ENCODE measurements at regions not wholly inside any gene's neighbourhood (a gene's known extent, or its start where the extent isn't known, plus 50 kb on each side); places are given as distances from the start of the nearest gene placed in this dataset.
"Not testable (repeated sequence)": the region's sequence is repeated elsewhere in the genome, so short reads cannot be mapped to it uniquely, and the experiment has no call there.

DNA sequence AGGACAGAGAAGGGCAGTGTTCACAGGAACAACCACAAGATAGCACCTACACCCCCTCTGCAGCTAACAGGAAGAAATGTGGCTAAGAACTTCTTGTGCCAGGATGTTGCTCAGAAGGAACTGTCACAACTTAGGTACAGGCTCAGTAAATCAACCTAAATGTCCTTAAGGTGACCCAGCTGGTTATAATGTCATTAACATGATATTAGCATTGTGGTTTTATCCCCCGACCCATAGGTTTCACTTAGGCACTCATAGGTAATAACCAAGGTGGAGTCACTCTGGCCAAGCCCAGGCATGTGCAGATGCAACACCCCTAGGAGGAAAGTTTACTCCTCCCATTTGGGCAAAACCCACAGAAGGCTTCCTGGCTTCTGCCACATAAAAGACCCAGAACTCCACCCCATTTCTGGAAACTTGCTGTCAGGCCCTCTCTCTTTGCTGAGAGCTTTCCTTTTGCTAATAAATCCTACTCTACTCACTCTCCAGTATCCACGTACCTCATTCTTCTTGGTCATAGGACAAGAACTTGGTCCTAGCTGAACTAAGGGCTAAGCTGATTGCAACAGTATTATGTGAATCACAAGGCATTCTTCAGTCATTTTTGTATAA is 951.3 kb downstream of the SLITRK5 start:
- peak; percentile 14 for DNase-seq

DNA sequence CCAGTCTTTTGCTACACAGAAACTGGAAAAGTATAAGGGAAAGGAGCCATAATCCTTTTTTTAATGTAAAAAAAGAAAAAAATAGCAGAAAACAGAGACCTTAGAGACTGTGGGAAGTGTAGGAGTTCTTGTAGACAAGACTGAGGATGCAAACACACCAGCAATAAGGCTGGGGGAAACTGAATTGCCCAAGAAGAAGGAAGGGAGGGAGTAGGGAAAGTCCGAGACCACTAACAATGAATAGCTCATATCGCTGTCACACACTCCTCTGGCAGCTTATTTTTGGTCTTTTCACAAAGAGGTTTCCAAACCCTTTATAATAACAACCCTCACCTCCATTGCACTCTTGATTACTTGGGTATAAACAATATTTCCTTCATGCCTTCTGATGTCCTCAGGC is 952.0 kb downstream of the SLITRK5 start:
- no peak for DNase-seq

DNA sequence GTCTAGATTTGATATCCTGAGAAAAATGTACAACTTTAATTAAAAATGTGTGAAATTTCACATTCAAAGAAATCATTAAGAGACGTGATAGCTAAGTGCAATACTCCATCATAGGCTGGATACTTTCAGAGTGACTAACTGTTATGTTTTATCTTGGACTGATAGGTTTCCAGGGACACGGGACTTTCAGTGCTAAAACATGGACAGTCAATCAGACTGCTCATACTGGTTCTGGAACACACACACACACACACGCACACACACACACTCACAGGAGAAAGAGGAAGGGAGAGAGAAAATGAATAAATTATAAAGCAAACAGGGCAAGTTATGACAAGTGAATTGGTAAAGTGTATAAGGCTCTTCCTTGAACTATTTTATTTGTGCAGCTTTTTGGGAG is 955.9 kb downstream of the SLITRK5 start:
- DNase-seq: no peak

DNA sequence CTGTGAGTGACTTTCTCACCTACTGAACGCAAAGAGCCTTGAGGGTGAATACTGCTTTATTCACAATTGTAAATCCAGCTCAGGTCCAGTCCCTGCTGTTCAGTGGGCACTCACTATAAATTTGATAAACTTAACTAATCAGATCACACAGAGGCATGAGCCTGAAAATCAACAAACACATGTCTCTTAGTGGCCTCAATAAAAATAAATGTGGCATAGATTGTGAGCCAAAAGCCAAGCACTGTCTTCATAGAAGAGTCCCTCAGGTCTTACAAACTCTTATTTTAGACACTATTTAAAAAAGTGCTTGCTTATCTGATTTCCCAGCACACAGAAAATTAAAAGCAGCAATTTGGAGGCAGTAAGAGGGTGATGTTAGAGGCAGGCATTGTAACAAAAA is 957.7 kb downstream of the SLITRK5 start:
- no peak for DNase-seq

DNA sequence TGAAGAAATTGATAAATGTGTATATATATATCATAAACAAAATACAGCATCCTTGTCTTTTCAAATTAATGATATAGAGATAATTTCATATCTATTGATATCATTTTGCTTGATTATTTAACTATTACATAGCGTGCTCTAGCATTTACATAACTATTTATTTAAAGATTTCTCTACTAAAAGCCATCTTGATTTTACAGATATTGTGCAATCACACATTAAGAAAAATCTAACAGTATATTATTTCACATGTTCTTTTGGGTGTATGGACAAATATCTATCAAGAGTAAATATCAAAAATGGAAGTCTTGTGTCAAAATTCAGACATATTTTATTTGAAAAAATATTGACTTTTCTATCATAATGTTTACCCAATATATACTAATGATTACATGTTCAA is 966.8 kb downstream of the SLITRK5 start:
- DNase-seq: no peak

DNA sequence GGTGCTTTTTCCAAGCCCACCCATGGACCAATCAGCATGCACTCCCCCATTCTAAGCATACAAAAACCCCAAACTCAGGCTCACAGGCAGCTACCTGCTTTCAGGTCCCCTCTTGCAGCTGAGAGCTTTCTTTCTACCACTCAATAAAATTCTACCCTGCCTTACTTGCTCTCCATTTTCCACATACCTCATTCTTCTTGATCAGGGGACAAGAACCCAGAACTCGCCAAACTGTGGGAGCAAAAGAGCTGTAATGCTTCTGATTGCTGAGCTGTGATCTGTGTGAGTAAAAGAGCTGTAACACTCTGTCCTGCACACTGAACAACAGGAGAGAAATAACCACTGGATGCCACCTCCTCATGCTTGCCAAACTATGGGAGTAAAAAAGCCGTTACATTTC is 972.1 kb downstream of the SLITRK5 start:
- DNase-seq: no peak

DNA sequence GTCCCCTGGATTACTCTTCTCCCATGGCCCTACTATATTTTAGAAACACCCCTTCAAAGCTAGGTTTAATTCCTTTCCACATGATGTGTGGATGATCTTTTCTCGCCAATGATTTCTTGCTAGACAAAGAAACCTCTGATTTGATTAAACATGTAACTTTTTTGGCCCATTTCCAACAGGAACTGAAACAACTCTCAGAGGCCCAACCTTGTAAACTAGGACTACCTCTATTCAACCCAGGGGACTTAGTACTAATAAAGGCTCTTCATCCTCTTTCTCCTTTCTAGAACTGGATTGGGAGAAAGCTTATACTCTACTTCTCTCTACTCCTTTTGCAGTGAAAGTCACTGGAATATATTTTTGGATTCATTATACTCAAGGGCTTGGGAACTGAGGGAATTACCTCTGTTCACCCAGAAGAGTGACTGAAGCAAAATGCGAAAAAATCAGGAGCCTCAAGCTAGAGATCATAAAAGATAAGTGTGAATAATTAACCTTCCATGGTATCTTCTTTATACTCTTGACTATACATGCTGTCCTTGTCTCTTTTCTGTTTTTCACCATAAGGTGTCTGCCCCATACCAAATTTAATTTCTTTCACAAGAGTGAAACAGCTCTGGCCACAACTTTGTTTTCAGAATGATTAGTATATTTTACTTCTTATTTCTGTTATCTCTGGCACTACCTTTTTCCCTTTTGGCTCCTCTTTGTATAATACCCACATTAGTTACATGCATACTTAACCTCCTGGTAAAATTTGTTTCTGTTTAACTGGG is 977.6 kb downstream of the SLITRK5 start:
- no peak for DNase-seq

DNA sequence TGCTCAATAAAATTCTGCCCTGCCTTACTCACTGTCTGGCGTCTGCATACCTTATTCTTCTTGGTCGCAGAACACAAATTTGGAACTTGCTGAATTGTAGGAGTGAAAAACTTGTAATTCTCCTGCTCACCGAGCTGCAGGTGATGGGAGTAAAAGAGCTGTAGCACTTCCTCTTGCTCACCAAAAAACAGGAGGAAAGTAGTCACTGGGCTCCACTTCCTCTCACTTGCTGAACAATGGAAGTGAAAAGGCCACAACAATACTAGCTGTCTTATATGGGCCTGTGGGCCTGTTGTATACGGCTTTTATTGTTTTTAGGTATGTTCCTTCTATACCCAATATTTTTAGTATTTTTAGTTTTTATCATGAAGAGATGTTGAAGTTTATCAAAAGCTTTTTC is 978.7 kb downstream of the SLITRK5 start:
- no peak for DNase-seq

DNA sequence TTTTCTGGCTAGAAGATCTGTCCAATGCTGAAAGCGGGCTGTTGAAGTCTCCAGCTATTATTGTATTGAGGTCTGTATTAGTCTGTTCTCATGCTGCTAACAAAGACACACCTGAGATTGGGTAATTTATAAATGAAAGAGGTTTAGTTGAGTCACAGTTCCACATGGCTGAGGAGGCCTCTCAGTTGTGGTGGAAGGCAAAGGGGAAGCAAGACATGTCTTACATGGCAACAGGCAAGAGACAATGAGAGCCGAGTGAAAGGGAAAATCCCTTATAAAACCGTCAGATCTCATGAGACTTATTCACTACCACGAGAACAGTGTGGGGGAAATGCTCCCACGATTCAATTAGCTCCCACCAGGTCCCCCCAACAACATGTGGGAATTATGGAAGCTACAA is 980.4 kb downstream of the SLITRK5 start:
- DNase-seq: no peak

DNA sequence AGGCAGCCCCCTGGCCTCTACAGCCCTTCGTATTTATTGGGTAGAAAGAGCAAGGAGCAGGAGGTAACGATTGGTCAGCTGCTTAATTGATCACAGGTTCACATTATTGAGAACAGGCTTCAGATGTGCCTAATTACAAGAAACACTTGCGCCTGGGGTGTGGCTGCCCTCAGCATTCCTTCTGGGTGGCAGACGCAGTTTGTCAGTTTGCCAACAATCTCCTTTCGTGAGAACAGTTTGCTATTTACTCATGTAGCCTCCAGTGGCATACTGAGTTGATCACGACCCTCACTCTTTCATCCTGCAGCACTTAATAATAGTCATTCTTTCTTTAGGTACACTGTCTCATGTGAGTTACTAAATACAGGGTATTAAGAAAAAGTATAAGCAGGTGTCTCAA is 985.6 kb downstream of the SLITRK5 start:
- DNase-seq: no peak

DNA sequence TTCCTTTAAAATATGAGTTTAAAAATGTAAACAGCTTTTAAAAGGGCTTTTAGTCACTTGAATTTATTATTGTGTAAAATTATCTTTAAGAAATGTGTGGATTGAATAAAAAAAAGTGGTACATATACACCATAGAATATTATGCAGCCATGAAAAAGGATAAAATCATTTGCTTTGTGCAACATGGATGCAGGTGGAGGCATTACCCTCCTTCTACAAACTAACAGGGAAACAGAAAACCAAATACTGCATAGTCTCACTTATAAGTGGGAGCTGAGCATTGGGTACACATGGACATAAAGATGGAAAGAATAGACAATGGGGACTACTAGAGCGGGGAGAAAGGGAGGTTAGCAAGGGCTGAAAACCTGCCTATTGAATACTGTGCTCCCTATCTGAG is 999.3 kb downstream of the SLITRK5 start:
- no peak for DNase-seq

DNA sequence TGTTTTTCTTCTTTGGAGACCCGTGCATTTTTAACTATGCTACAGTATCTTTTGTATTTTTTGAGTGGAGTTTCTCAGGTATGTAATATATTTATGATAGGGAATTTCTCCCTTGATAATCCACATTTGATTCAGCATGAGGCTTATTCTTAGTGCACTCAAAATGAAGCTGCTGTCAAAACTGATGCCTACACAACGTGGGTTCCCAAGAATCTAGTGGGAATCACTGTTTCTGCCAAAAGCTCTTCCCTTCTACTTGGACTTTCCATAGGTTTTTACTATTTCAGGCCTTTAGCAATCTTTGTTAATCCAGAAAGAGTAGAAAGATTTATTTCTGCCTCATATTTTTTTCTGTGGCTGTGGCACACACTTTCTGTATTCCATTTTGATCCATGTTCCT is 1003.7 kb downstream of the SLITRK5 start:
- no peak for DNase-seq

DNA sequence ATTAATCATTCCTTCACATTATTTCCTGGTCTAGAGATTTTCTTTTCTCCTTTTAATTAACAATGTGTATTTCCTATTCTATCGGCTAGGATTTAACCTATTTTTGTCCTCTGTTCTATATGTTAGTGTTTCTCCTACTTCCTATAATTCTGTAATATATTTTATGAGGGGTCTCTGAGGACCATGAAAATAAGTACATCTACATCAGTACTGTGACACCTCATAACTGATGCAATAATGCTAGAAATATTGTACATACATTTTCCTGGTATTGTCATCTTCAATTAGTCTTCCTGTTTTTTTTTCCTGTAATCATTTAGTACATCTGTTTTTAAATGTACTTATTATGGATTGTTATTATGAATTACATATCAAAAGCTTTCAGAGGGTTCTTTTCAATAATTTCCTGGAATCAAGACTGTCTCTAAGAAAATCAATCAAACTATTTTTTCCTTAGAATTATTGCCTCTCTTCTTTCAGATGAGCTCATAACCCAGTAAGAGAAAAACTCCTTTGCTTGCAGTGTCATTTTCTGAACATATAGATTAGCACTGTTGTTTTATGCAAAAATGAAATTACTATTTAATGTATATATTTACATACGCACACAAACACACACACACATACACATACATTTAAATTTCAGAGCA is 1004.3 kb downstream of the SLITRK5 start:
- no peak for DNase-seq

DNA sequence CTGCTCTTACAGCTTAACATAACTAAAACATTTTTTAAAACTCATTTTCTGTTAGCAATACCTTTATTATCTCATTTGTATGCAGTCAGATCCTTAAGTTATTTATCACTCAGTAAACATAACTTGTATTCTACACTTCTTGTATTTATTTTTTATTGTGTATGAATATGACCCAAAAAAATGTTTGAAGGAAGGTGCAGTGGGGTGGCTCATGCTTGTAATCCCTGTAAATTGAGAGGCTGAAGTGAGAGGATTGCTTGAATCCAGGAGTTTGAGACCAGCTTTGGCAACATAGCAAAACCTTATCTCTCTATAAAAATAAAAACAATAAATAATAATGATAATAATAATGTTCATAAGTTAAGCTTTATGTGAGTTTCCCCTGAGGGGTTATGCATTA is 1004.8 kb downstream of the SLITRK5 start:
- no peak for DNase-seq

DNA sequence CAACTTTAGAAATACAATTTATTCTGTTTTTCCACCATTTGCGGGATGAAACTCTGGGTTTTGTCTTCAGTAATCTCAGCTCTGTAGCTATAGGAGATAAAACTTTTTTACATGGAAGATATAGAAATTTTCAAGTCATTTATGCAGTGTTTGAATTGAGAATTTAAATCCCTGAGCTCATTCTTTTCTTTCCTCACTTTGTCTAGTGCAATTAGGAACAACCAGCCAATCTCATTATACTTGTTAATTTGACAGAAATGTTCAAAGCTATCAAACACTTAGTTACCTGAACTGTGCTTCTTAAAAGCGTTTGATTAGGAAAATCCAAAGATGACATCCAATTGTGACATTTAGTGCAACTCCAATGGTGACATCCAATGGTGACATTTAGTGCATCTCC is 1014.3 kb downstream of the SLITRK5 start:
- no peak for DNase-seq

DNA sequence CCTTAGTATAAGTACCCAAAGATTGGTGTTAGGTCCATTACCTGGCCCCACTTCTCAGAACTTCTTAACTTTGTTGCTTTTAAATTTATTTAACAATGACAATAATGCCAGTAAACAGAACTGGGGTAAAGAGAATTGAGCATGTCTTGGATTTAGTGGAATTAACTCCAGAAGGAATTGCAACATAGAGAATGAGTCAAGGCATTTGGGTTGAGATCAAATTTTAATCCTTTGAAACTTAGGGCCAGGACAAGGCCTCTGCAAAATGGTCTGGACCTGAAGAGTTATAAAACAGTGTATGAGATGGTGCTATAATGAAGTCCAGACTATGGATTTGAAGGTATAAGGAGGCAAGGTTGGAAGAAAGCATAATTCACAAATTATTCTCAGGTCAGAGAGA is 1030.4 kb downstream of the SLITRK5 start:
- no peak for DNase-seq

DNA sequence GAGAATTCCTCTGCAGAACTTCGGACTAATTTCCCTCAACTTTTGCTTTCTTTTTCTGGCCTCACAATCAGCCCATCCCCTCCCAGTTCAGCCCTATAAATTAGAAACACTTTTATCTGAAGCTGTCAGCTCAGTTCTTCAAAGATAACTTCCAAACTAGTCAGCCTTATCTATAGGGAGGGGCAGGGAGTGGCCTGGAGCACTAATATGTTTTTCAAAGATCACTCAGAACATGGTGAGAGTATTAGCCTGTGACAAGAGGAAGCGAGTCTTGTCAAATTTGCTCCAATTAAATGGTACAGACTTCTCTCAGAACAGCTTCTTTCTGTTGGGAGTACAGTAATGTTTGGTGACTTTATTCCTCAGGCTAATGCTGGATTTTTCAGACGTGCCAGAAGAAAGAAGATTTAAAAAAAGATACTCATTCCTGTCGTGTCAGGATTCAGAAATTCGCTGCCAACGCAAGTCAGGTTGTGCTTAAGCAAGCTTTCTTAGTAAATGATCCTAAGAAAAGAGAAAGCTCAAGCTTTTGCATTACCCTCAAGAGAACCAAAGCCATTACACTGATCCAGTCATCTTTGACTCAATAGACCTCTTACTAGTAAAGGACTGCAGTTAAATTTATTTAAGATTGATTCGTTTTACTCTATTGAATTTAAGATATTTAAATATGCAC is 1033.6 kb downstream of the SLITRK5 start:
- DNase-seq: no peak

DNA sequence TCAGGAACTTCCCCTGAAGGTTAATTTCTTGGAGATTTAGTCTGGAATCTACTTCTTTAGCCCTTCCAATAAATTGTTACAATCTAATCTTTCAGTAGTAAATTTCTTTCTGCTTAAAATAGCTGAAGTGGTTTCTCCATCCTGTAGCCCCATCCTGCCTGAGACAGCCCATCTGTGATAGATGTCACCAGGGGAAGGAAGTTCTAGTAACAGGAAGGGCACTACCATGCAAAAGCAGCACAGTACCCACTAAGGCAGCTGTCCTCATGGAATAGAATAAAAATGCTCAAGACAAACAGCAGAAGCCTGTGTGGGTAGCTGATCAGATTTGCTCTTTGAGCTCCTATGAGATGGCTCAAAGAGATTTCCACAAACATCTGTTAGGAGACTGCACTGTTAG is 1036.5 kb downstream of the SLITRK5 start:
- DNase-seq: no peak

DNA sequence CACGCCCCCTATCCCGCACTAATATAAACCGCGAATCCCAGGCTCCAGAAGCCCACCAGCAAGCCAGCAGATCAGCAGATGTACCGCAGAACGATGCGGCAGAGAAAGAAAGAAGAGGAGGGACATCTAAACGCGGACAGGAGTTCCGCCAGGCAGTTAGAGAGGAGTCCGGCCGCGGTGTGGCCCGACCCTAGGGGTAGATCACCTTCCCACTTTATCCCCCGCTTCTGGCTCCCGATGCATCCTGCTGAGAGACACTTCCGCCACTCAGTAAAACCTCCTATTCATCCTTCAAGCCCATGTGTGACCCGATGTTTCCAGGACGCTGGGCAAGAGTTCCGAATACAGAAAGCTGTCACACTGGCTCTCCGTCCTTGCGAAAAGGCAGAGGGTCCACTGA is 1046.8 kb downstream of the SLITRK5 start:
- no peak for DNase-seq

DNA sequence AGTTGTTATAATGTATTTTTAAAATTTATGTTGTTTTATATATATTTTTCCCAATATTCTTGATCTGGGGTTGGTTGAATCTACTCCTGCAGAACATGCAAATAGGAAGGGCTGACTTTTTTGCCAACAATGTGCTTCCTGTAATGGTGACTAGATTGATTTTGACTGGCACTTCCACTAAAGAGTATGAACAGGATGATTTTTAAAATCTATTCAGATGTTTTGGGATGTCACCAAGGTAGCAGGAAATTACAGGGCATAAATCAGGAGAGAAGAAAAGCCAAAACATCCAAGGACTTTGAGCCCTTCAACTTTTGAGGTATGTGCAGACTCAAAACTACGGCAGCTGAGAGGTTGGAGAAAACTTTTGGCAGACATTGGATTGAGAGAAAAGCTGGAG is 1047.6 kb downstream of the SLITRK5 start:
- DNase-seq: no peak

DNA sequence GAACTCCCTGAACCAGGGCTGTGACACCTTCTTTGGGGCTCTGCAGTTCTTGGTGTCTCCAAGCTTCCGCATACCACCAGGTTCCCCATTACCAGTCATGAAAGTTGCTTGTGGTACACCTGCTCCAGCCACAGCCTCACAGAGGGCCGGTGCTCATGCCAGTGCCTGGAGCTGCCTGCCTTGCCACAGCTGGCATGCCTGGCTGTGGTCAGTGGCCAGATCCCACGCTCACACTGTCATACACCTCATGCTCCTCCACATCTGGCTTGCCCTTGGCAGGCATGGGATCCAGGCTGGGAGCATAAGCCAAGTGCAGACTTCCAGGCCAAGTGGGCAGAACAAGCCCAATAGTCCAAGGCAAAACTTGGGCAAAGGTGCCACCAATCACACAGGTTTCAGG is 1054.9 kb downstream of the SLITRK5 start:
- DNase-seq: no peak

DNA sequence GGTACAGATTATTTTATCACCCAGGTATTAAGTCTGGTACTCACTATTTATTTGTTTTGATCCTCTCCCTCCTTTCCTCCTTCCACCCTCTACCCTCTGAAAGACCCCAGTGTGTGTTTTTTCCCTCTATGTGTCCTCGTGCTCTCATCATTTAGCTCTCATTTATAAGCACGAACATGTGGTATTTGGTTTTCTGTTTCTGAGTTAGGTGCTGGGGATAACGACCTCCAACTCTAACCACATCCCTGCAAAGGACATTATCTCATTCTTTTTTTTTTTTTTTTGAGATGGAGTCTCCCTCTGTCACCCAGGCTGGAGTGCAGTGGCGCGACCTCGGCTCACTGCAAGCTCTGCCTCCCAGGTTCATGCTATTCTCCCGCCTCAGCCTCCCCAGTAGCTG is 1056.1 kb downstream of the SLITRK5 start:
- DNase-seq: not testable (repeated sequence)

DNA sequence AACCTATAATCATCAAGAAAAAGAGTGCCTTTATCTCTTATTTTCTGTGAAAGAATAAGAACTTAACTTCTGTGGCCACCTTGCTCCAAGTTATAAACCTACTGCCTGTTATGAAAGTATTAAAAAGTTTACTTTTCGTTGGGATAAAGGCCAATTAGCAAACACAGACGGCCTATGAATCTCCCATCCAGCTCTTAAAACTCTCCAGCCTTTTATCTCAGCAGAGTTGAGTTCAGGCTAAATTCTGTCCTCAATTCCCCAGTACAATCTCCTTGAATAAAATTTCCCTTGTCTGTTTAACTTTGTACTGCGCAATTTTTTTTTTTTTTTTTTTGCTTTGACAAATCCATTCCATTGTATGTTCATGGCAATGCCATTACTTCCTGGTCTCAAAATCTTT is 1058.4 kb downstream of the SLITRK5 start:
- no peak for DNase-seq

DNA sequence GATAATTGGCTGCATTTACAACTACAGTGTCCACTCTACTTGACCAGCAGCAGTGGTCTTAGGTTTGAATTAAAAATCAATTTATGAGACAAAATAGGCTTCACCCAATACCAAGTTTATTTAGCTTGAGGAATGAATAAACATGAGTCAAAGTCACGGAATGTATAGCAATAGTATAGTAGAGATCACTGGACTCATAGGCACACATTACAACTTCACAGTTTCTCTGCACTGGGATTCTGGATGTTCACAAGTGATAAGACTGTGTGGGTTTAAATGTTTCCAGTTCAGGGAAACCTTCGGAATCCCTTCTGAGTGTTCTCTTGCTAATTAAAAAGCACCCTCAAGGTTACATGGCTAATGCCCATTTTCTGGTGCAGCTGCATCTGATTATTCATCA is 1064.9 kb downstream of the SLITRK5 start:
- no peak for DNase-seq

Data from effector CD8-positive, alpha-beta T cell (primary cell).